Endothelial cell of umbilical vein (primary cell): ENCODE measurements at regions not wholly inside any gene's neighbourhood (a gene's known extent, or its start where the extent isn't known, plus 50 kb on each side); places are given as distances from the start of the nearest gene placed in this dataset.

Experiments used
- BruUV-seq: library from RNA; stranded (reverse); fragments of 400-500 nt; replicated peaks from 2 replicates; lab custom pipeline; 2021; lab: Mats Ljungman, UMichigan
- CTCF ChIA-PET: fragments of 300-600, 350-600 bp; sonication (Branson Sonifier 250); formaldehyde crosslinking; loops from one replicate; lab custom pipeline; 2021; ENCODE audit warnings: antibody characterized with exemption, inconsistent platforms; lab: Charles Lee
- POLR2A ChIA-PET: fragments of 300-600, 350-600 bp; sonication (Branson Sonifier 250); formaldehyde crosslinking; loops from one replicate; lab custom pipeline; 2021; ENCODE audit warnings: antibody characterized with exemption, inconsistent platforms; lab: Charles Lee
- DNase-seq: peaks from one replicate; pipeline ENCODE4 v3.0.0-alpha.2; 2011; ENCODE audit warnings: low read depth, low spot score
- FAIRE-seq: peaks from 2 replicates; lab custom pipeline; 2011; peaks lifted over from hg19 to GRCh38; lab: Jason Lieb, UNC
- H2AFZ ChIP-seq: 2 replicates; pipeline ENCODE4 v1.6.0; 2012; ENCODE audit warnings: low read depth, low read length, control low read depth, inconsistent platforms
- H3K27ac ChIP-seq: 2 replicates; pipeline ENCODE4 v1.5.1; 2011; ENCODE audit warnings: low read depth, mild to moderate bottlenecking, control low read depth, low read length, moderate library complexity; ENCODE audit not compliant: insufficient read depth
- H3K27me3 ChIP-seq, 2 experiments: 2 replicates each; pipeline versions ENCODE4 v1.6.0 to v1.6.1; 2011; ENCODE audit warnings: low read length in 2 of 2, mixed read lengths in 1 of 2; ENCODE audit not compliant: control insufficient read depth in 2 of 2, insufficient read depth in 2 of 2
- H3K36me3 ChIP-seq, 2 experiments: 2 replicates in 1 of 2; 3 replicates in 1 of 2; pipeline ENCODE4 v1.5.1; 2011; ENCODE audit warnings: low read length in 2 of 2, mild to moderate bottlenecking in 1 of 2, moderate library complexity in 1 of 2; ENCODE audit not compliant: control insufficient read depth in 2 of 2, insufficient read depth in 2 of 2; ENCODE audit errors: extremely low read depth in 1 of 2
- H3K4me1 ChIP-seq: 3 replicates; pipeline ENCODE4 v1.5.1; 2011; ENCODE audit warnings: mild to moderate bottlenecking, low read length; ENCODE audit not compliant: control insufficient read depth, insufficient read depth; ENCODE audit errors: extremely low read depth
- H3K4me2 ChIP-seq: 2 replicates; pipeline ENCODE4 v1.6.1; 2011; ENCODE audit warnings: low read length, control low read depth, mixed read lengths; ENCODE audit not compliant: insufficient read depth
- H3K4me3 ChIP-seq, 3 experiments: fragments of 200-600 bp in 1 of 3; sonication (generic), shearing (Covaris generic) in 1 of 3; replicated peaks in 1 of 3; 2 replicates each; pipeline ENCODE4 v1.5.1; 2011 to 2016; ENCODE audit warnings: control low read depth in 3 of 3, low read length in 3 of 3, mild to moderate bottlenecking in 2 of 3, inconsistent platforms in 1 of 3, low read depth in 1 of 3, moderate library complexity in 1 of 3; ENCODE audit not compliant: insufficient read depth in 1 of 3
- H3K79me2 ChIP-seq: 2 replicates; pipeline ENCODE4 v1.6.0; 2012; ENCODE audit warnings: low read length, inconsistent platforms; ENCODE audit not compliant: control insufficient read depth, insufficient read depth
- H3K9ac ChIP-seq: replicated peaks from 2 replicates; pipeline ENCODE3; 2011; ENCODE audit warnings: low read length, control low read depth; ENCODE audit not compliant: insufficient read depth; ENCODE audit errors: extremely low read depth
- H3K9me1 ChIP-seq: replicated peaks from 3 replicates; pipeline ENCODE4 v1.6.0; 2011; ENCODE audit warnings: mild to moderate bottlenecking, low read length; ENCODE audit not compliant: control insufficient read depth, insufficient read depth; ENCODE audit errors: extremely low read depth
- H3K9me3 ChIP-seq: replicated peaks from 2 replicates; pipeline ENCODE4 v1.5.1; 2012; ENCODE audit warnings: low read length, inconsistent platforms; ENCODE audit not compliant: control insufficient read depth, insufficient read depth
- H4K20me1 ChIP-seq: replicated peaks from 2 replicates; pipeline ENCODE3; 2011; ENCODE audit warnings: mild to moderate bottlenecking, low read length; ENCODE audit not compliant: control insufficient read depth, insufficient read depth; ENCODE audit errors: extremely low read depth
- EZH2 ChIP-seq: IDR thresholded peaks from 2 replicates; pipeline ENCODE4 v1.6.1; 2012; ENCODE audit warnings: borderline replicate concordance, low read depth, mild to moderate bottlenecking, moderate library complexity, low read length, inconsistent platforms; ENCODE audit not compliant: severe bottlenecking
- FOS ChIP-seq: IDR thresholded peaks from 2 replicates; pipeline ENCODE4 v1.6.1; 2011; ENCODE audit warnings: mild to moderate bottlenecking, low read length, moderate library complexity, borderline replicate concordance; ENCODE audit not compliant: insufficient read depth
- GATA2 ChIP-seq: IDR thresholded peaks from 2 replicates; pipeline ENCODE4 v1.7.0; 2011; ENCODE audit warnings: low read depth, mild to moderate bottlenecking, moderate library complexity, mixed read lengths, low read length; ENCODE audit not compliant: insufficient read length, insufficient read depth
- JUN ChIP-seq: IDR thresholded peaks from 2 replicates; pipeline ENCODE4 v1.6.1; 2011; ENCODE audit warnings: borderline replicate concordance, low read depth; ENCODE audit not compliant: insufficient read length, insufficient read depth
- MYC ChIP-seq: IDR thresholded peaks from one replicate; pipeline ENCODE4 v1.6.1; 2011; ENCODE audit warnings: mild to moderate bottlenecking, low read depth, low read length
- POLR2A ChIP-seq: IDR thresholded peaks from 2 replicates; pipeline ENCODE4 v1.6.1; 2012; ENCODE audit warnings: low read depth, mild to moderate bottlenecking, control low read depth, low read length
- POLR2AphosphoS5 ChIP-seq: IDR thresholded peaks from 2 replicates; pipeline ENCODE4 v1.6.1; 2012; ENCODE audit warnings: low read depth, mild to moderate bottlenecking, control low read depth, low read length, moderate library complexity; ENCODE audit not compliant: insufficient read depth
- dilution Hi-C: fragments of 300-500 bp; cut with MboI; formaldehyde crosslinking; loops from one replicate; pipeline ENCODE4 v1.15.0; 2019; ENCODE audit warnings: low sequenced_read_pairs; ENCODE audit not compliant: extremely low pct_ligation_motif_present
- intact Hi-C: fragments of 100-400 bp; cut with micrococcal nuclease; formaldehyde crosslinking; loops from one replicate; pipeline ENCODE4 v1.10.0; 2022
- TF ChIP-seq, protein P1 (sequence below), 2 donors: IDR thresholded peaks; 1 replicate in 1 of 2; 2 replicates in 1 of 2; pipeline ENCODE4 v1.5.1; 2011; ENCODE audit warnings: low read length in 2 of 2, mild to moderate bottlenecking in 2 of 2, moderate library complexity in 2 of 2, control low read depth in 1 of 2, inconsistent platforms in 1 of 2, low read depth in 1 of 2; ENCODE audit not compliant: insufficient read depth in 1 of 2; ENCODE audit errors: extremely low read depth in 1 of 2
- TF ChIP-seq, protein P2 (sequence below): IDR thresholded peaks from 2 replicates; pipeline ENCODE4 v1.6.1; 2011; ENCODE audit not compliant: insufficient read depth, insufficient read length

DNA sequence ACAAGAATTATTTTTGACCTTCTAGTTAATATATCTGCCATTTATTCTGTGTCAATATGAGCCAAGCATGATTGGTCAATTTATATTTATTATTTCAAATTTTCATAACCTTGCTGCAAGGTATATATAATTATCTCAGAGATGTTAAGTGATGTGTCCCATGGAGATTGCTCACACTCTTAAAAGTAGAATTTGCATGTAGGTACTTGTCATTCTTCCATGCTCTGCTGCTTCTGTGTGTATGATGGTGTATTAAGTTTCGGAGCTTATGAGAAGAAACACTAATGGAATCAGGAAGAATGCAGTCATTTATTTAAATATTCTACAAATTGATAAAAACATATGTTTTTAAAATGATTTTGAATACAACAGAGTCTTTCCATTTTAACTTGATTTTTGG is 586.8 kb upstream of the MIR17HG start:
- no peak for DNase-seq
- FAIRE-seq: no peak
- TF ChIP-seq POLR2AphosphoS5: no peak
- no peak for TF ChIP-seq GATA2
- no peak for TF ChIP-seq EZH2
- TF ChIP-seq FOS: no peak
- TF ChIP-seq JUN: no peak
- TF ChIP-seq, protein P1, sequence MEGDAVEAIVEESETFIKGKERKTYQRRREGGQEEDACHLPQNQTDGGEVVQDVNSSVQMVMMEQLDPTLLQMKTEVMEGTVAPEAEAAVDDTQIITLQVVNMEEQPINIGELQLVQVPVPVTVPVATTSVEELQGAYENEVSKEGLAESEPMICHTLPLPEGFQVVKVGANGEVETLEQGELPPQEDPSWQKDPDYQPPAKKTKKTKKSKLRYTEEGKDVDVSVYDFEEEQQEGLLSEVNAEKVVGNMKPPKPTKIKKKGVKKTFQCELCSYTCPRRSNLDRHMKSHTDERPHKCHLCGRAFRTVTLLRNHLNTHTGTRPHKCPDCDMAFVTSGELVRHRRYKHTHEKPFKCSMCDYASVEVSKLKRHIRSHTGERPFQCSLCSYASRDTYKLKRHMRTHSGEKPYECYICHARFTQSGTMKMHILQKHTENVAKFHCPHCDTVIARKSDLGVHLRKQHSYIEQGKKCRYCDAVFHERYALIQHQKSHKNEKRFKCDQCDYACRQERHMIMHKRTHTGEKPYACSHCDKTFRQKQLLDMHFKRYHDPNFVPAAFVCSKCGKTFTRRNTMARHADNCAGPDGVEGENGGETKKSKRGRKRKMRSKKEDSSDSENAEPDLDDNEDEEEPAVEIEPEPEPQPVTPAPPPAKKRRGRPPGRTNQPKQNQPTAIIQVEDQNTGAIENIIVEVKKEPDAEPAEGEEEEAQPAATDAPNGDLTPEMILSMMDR (IDR thresholded peaks at IDR 0.05; ENCODE audit: extremely low read depth in 1 of 2, insufficient read depth in 1 of 2, low read depth in 1 of 2, low read length in 2 of 2): no peak
- TF ChIP-seq MYC: no peak
- no peak for TF ChIP-seq POLR2A
- TF ChIP-seq, protein P2, sequence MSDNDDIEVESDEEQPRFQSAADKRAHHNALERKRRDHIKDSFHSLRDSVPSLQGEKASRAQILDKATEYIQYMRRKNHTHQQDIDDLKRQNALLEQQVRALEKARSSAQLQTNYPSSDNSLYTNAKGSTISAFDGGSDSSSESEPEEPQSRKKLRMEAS: no peak
- Histone ChIP-seq H3K36me3 (no peaks in the 10 kb centered on the region), H3K27ac (no peak overlapping the region), H3K79me2 (no peaks in the 10 kb centered on the region), H3K27me3 (no peaks in the 10 kb centered on the region), H3K4me1 (no peaks in the 10 kb centered on the region), H3K9me3 (no peaks in the 10 kb centered on the region), H3K4me3 (no peak overlapping the region), H3K9ac (no peak overlapping the region), H4K20me1 (no peaks in the 10 kb centered on the region), H3K4me2 (no peak overlapping the region), H3K9me1 (peaks cover 2% of the 10 kb centered on the region), H2AFZ (no peak overlapping the region)
- ChIA-PET POLR2A (no interaction called here), CTCF (no interaction called here)
- intact Hi-C loops (no loop called here), dilution Hi-C loops (no loop called here)
- no TSS peak for BruUV-seq
